GM12874 (cell line): ENCODE measurements at regions not wholly inside any gene's neighbourhood (a gene's known extent, or its start where the extent isn't known, plus 50 kb on each side); places are given as distances from the start of the nearest gene placed in this dataset.

ENCODE experiments used
- CTCF ChIP-seq: IDR thresholded peaks from 2 replicates; pipeline ENCODE4 v1.5.1; 2011; ENCODE audit warnings: low read depth, mild to moderate bottlenecking, control low read depth, low read length, moderate library complexity; ENCODE audit not compliant: insufficient read depth

GRCh38 chr1:88276163-88276562 lies 407.9 kb upstream of the PKN2 start:
- TF ChIP-seq CTCF, result no peak

GRCh38 chr1:88284066-88284465 lies 400.0 kb upstream of the PKN2 start:
- no peak for TF ChIP-seq CTCF

- TF ChIP-seq CTCF, result no peak
Measured at GRCh38 chr1:88284666-88285366, 399.3 kb upstream of the PKN2 start.

- no peak for TF ChIP-seq CTCF
Measured at GRCh38 chr1:88286716-88287115, 397.4 kb upstream of the PKN2 start.

- TF ChIP-seq CTCF, result no peak
Measured at GRCh38 chr1:88288571-88288970, 395.5 kb upstream of the PKN2 start.

- no peak for TF ChIP-seq CTCF
Measured at GRCh38 chr1:88289401-88290102, 394.5 kb upstream of the PKN2 start.

- no peak for TF ChIP-seq CTCF
Measured at GRCh38 chr1:88291611-88292354, 392.3 kb upstream of the PKN2 start.
